GM23338 (cell line): ENCODE measurements at regions not wholly inside any gene's neighbourhood (a gene's known extent, or its start where the extent isn't known, plus 50 kb on each side); places are given as distances from the start of the nearest gene placed in this dataset.

ENCODE experiments used
- ATAC-seq: fragments of 200-7000 bp; cut with Tn5 transposase; 3 replicates; pipeline ENCODE4 v1.9.1; 2020
- DNase-seq: peaks from one replicate; pipeline ENCODE4 v3.0.0-alpha.2; 2015; ENCODE audit warnings: low spot score
- H2AFZ ChIP-seq: fragments of 200-600 bp; sonication (generic); 2 replicates; pipeline ENCODE4 v1.8.0; 2016; ENCODE audit warnings: antibody characterized with exemption, mild to moderate bottlenecking, moderate library complexity
- H3F3A ChIP-seq: fragments of 200-600 bp; sonication (generic); replicated peaks from 2 replicates; pipeline ENCODE4 v1.8.0; 2017; ENCODE audit warnings: antibody characterized with exemption, mixed run types, low read depth
- H3K27ac ChIP-seq: fragments of 200-600 bp; sonication (generic); 2 replicates; pipeline ENCODE4 v1.6.1; 2016; ENCODE audit warnings: low read depth
- H3K27me3 ChIP-seq: fragments of 200-600 bp; sonication (generic); 2 replicates; pipeline ENCODE4 v1.8.0; 2016; ENCODE audit warnings: mild to moderate bottlenecking, mixed run types, moderate library complexity; ENCODE audit not compliant: insufficient read depth
- H3K36me3 ChIP-seq: fragments of 200-600 bp; sonication (generic); 2 replicates; pipeline ENCODE4 v1.8.0; 2016; ENCODE audit warnings: mild to moderate bottlenecking; ENCODE audit not compliant: insufficient read depth
- H3K4me1 ChIP-seq: fragments of 200-600 bp; sonication (generic); 2 replicates; pipeline ENCODE4 v1.8.0; 2016; ENCODE audit warnings: mild to moderate bottlenecking, moderate library complexity; ENCODE audit not compliant: insufficient read depth
- H3K4me2 ChIP-seq: fragments of 200-600 bp; sonication (generic); 2 replicates; pipeline ENCODE4 v1.7.1; 2017; ENCODE audit warnings: mixed run types
- H3K4me3 ChIP-seq: fragments of 200-600 bp; sonication (generic); 2 replicates; pipeline ENCODE4 v1.6.1; 2016; ENCODE audit warnings: mixed run types
- H3K79me2 ChIP-seq: fragments of 200-600 bp; sonication (generic); replicated peaks from 2 replicates; pipeline ENCODE4 v1.8.0; 2017; ENCODE audit warnings: mild to moderate bottlenecking; ENCODE audit not compliant: insufficient read depth
- H3K9me2 ChIP-seq: fragments of 200-600 bp; sonication (generic); 2 replicates; pipeline ENCODE4 v1.8.0; 2017; ENCODE audit not compliant: insufficient read depth
- H4K20me1 ChIP-seq: fragments of 200-600 bp; sonication (generic); replicated peaks from 2 replicates; pipeline ENCODE4 v1.8.0; 2017; ENCODE audit warnings: mild to moderate bottlenecking; ENCODE audit not compliant: insufficient read depth
- H3K27ac Mint-ChIP-seq: 2 replicates; pipeline ENCODE4 v1.8.0; 2020; ENCODE audit warnings: inconsistent platforms, mild to moderate bottlenecking, moderate library complexity, mixed read lengths
- H3K27me3 Mint-ChIP-seq: 3 replicates; pipeline ENCODE4 v1.8.0; 2022; ENCODE audit warnings: low read depth, mild to moderate bottlenecking, moderate library complexity, mixed read lengths, inconsistent platforms; ENCODE audit not compliant: insufficient read depth, poor library complexity
- H3K36me3 Mint-ChIP-seq: 3 replicates; pipeline ENCODE4 v1.8.0; 2021; ENCODE audit warnings: low read depth, mild to moderate bottlenecking, inconsistent platforms, moderate library complexity, mixed read lengths
- H3K4me1 Mint-ChIP-seq: 3 replicates; pipeline ENCODE4 v1.8.0; 2020; ENCODE audit warnings: mild to moderate bottlenecking, inconsistent platforms, mixed read lengths
- H3K4me3 Mint-ChIP-seq: 3 replicates; pipeline ENCODE4 v1.8.0; 2021; ENCODE audit warnings: moderate library complexity, mild to moderate bottlenecking, inconsistent platforms, mixed read lengths
- H3K9me3 Mint-ChIP-seq: 3 replicates; pipeline ENCODE4 v1.8.0; 2020; ENCODE audit warnings: moderate library complexity, mild to moderate bottlenecking, inconsistent platforms, mixed read lengths
- CREB1 ChIP-seq: fragments of 250-450 bp; sonication (Bioruptor Pico); IDR thresholded peaks from 2 replicates; pipeline ENCODE4 v1.5.0; 2020; ENCODE audit warnings: low read depth, mild to moderate bottlenecking, moderate library complexity
- CTCF ChIP-seq, 2 experiments: fragments of 200-600 bp in 1 of 2; sonication (generic) in 1 of 2; conservative IDR thresholded peaks; 2 replicates each; pipeline versions ENCODE4 v1.5.1 to v1.6.1; 2016 to 2017; ENCODE audit warnings: antibody characterized with exemption in 2 of 2, low read depth in 2 of 2, mild to moderate bottlenecking in 2 of 2, moderate library complexity in 1 of 2
- EZH2 ChIP-seq: fragments of 200-600 bp; sonication (generic); IDR thresholded peaks from one replicate; pipeline ENCODE4 v1.8.0; 2017; ENCODE audit warnings: antibody characterized with exemption, mild to moderate bottlenecking, low read depth; ENCODE audit not compliant: unreplicated experiment
- EZH2phosphoT487 ChIP-seq: fragments of 200-600 bp; sonication (generic); IDR thresholded peaks from one replicate; pipeline ENCODE4 v1.8.1; 2018; ENCODE audit warnings: antibody characterized with exemption; ENCODE audit not compliant: unreplicated experiment
- JUNB ChIP-seq: IDR thresholded peaks from one replicate; pipeline ENCODE4 v1.6.1; 2016; ENCODE audit warnings: antibody characterized with exemption; ENCODE audit not compliant: unreplicated experiment
- NANOG ChIP-seq: IDR thresholded peaks from 2 replicates; pipeline ENCODE4 v1.6.1; 2016; ENCODE audit warnings: antibody characterized with exemption, borderline replicate concordance
- POLR2AphosphoS5 ChIP-seq: IDR thresholded peaks from 2 replicates; pipeline ENCODE4 v1.6.1; 2016; ENCODE audit warnings: antibody characterized with exemption, low read depth
- STAT1 ChIP-seq: IDR thresholded peaks from one replicate; pipeline ENCODE4 v1.6.1; 2016; ENCODE audit warnings: antibody characterized with exemption; ENCODE audit not compliant: unreplicated experiment
- ZNF114 ChIP-seq: fragments of 250-450 bp; sonication (Bioruptor Pico); IDR thresholded peaks from 2 replicates; pipeline ENCODE4 v1.5.0; 2020; ENCODE audit warnings: mild to moderate bottlenecking, moderate library complexity
- ZNF331 ChIP-seq: fragments of 250-450 bp; sonication (Bioruptor Pico); IDR thresholded peaks from 2 replicates; pipeline ENCODE4 v1.5.0; 2020; ENCODE audit warnings: low read depth, mild to moderate bottlenecking, moderate library complexity
- ZNF462 ChIP-seq: fragments of 250-450 bp; sonication (Bioruptor Pico); IDR thresholded peaks from 2 replicates; pipeline ENCODE4 v1.5.0; 2020; ENCODE audit warnings: mild to moderate bottlenecking, moderate library complexity
- TF ChIP-seq, protein P1 (sequence below): IDR thresholded peaks from one replicate; pipeline ENCODE4 v1.6.1; 2018; ENCODE audit warnings: antibody characterized with exemption; ENCODE audit not compliant: unreplicated experiment
- TF ChIP-seq, protein P2 (sequence below): IDR thresholded peaks from 2 replicates; pipeline ENCODE4 v1.6.1; 2016; ENCODE audit warnings: antibody characterized with exemption

- H3K36me3 Mint-ChIP-seq: peaks cover 39% of the 10 kb centered on the region
Measured at GRCh38 chr2:186276909-186277308, 209.2 kb upstream of the ZC3H15 start.

More at GRCh38 chr2:186276909-186277308, 209.2 kb upstream of the ZC3H15 start:
- Mint-ChIP-seq H3K27me3 (no peaks in the 10 kb centered on the region), H3K27ac (no peak overlapping the region; the same call in 1 of the 2 replicates), H3K9me3 (peaks cover 37% of the 10 kb centered on the region), H3K4me3 (no peak overlapping the region), H3K4me1 (peaks cover 11% of the 10 kb centered on the region)
- H3K36me3 ChIP-seq: no peaks in the 10 kb centered on the region; the same call in 1 of the 2 replicates
- ATAC-seq (no peak), DNase-seq (no peak)
- H3K4me2 ChIP-seq: no peak overlapping the region
- H3K27ac ChIP-seq: no peak overlapping the region
- H3K4me1 ChIP-seq: peaks cover 11% of the 10 kb centered on the region
- H3K4me3 ChIP-seq: no peak overlapping the region
- H3K79me2 ChIP-seq: no peaks in the 10 kb centered on the region
- no peaks in the 10 kb centered on the region for H4K20me1 ChIP-seq
- H2AFZ ChIP-seq: no peak overlapping the region
- no peaks in the 10 kb centered on the region for H3K27me3 ChIP-seq
- TF ChIP-seq, protein P1, sequence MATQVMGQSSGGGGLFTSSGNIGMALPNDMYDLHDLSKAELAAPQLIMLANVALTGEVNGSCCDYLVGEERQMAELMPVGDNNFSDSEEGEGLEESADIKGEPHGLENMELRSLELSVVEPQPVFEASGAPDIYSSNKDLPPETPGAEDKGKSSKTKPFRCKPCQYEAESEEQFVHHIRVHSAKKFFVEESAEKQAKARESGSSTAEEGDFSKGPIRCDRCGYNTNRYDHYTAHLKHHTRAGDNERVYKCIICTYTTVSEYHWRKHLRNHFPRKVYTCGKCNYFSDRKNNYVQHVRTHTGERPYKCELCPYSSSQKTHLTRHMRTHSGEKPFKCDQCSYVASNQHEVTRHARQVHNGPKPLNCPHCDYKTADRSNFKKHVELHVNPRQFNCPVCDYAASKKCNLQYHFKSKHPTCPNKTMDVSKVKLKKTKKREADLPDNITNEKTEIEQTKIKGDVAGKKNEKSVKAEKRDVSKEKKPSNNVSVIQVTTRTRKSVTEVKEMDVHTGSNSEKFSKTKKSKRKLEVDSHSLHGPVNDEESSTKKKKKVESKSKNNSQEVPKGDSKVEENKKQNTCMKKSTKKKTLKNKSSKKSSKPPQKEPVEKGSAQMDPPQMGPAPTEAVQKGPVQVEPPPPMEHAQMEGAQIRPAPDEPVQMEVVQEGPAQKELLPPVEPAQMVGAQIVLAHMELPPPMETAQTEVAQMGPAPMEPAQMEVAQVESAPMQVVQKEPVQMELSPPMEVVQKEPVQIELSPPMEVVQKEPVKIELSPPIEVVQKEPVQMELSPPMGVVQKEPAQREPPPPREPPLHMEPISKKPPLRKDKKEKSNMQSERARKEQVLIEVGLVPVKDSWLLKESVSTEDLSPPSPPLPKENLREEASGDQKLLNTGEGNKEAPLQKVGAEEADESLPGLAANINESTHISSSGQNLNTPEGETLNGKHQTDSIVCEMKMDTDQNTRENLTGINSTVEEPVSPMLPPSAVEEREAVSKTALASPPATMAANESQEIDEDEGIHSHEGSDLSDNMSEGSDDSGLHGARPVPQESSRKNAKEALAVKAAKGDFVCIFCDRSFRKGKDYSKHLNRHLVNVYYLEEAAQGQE: no peak
- no peak for TF ChIP-seq POLR2AphosphoS5
- TF ChIP-seq ZNF114 (CRISPR knock-in tag): no peak
- TF ChIP-seq NANOG: no peak
- TF ChIP-seq JUNB: no peak
- TF ChIP-seq ZNF331 (CRISPR knock-in tag): no peak
- no peak for TF ChIP-seq STAT1
- TF ChIP-seq CTCF (conservative IDR thresholded peaks at IDR 0.05; ENCODE audit: low read depth in 2 of 2): no peak
- TF ChIP-seq, protein P2, sequence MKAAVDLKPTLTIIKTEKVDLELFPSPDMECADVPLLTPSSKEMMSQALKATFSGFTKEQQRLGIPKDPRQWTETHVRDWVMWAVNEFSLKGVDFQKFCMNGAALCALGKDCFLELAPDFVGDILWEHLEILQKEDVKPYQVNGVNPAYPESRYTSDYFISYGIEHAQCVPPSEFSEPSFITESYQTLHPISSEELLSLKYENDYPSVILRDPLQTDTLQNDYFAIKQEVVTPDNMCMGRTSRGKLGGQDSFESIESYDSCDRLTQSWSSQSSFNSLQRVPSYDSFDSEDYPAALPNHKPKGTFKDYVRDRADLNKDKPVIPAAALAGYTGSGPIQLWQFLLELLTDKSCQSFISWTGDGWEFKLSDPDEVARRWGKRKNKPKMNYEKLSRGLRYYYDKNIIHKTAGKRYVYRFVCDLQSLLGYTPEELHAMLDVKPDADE: no peak
- TF ChIP-seq EZH2phosphoT487: no peak
- TF ChIP-seq ZNF462: no peak
- no peak for TF ChIP-seq CREB1 (CRISPR knock-in tag)
- TF ChIP-seq EZH2: no peak
- no peaks in the 10 kb centered on the region for H3F3A ChIP-seq
- peaks cover 5% of the 10 kb centered on the region for H3K9me2 ChIP-seq
